ENCODE measurements at regions not wholly inside any gene's neighbourhood (a gene's known extent, or its start where the extent isn't known, plus 50 kb on each side); places are given as distances from the start of the nearest gene placed in this dataset.

- no peak for TF ChIP-seq CTCF (IDR thresholded peaks at IDR 0.05; ENCODE audit: extremely low read depth, insufficient read depth, missing control alignments)
- DNase-seq (ENCODE audit: low spot score), result no peak
- in situ Hi-C loops (cut with MboI; ENCODE audit: low pct_unique_long_range_greater_than_20kb, low sequenced_read_pairs, unreplicated experiment), result no loop called here
Observed at GRCh38 chr15:25535866-25536265, 97.0 kb upstream of the UBE3A start.

DNA sequence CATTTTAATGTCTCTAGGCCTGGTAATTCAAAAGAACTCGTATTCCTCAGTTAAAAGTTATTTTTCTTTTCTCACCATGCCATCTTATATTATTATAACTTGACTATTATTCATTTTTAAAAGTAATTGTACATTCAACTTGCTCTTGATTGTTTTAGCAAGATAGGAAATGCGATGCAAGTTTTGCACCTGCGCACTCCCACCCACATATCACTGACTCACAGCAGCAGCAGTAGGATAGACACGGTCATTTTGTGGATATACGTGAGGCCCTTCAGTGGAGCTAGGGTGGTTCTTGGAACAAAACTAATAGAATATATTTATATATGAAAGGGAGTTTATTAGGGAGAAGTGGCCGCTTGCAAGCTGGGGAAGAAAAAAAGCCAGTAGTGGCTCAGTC lies 95.5 kb upstream of the UBE3A start:
- no peak for DNase-seq (ENCODE audit: low spot score)
- in situ Hi-C loops (cut with MboI; ENCODE audit: low pct_unique_long_range_greater_than_20kb, low sequenced_read_pairs, unreplicated experiment), result no loop called here
- no peak for TF ChIP-seq CTCF (IDR thresholded peaks at IDR 0.05; ENCODE audit: extremely low read depth, insufficient read depth, missing control alignments)

DNA sequence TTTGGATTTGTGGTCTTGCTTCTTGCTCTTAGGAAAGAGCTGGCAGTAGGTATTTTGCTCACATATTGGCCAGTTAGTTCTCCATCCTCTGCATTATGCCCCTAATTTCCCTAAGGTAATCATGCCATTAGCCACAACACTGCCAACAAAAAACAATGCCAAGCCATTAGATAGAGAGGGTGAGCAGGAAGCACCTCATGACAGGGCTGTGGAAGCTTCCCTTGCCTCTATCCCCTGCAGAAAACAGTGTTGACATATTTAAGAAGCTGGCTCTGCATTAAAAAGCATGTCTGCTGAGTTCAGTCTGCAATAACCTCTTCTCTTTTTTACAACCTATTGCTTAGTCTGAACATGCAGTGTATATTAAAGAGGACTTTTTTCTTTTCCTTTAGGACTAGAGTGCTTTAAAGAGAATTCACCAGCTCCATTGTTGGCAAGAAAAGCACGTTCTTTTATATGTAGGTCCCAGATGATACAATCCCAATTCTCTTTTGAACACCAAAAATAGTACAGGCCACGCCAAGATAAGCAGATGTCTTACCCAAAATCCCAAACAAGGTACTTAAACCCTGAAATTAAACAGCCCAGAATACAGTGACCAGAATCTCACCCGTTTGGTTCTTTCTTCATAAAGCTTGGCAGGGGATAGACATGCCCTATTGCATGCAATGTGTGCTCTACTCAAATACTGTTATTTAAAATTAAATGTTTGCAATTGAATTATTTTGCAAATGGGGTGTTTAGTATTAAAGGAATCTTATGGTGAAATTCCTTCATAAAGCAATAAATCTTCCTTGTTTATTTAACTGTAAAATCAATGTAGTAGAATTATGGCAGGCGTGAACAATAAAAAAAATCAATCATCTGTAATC lies 93.7 kb upstream of the UBE3A start:
- in situ Hi-C loops (cut with MboI; ENCODE audit: low pct_unique_long_range_greater_than_20kb, low sequenced_read_pairs, unreplicated experiment), result no loop called here
- no peak for DNase-seq (ENCODE audit: low spot score)

DNA sequence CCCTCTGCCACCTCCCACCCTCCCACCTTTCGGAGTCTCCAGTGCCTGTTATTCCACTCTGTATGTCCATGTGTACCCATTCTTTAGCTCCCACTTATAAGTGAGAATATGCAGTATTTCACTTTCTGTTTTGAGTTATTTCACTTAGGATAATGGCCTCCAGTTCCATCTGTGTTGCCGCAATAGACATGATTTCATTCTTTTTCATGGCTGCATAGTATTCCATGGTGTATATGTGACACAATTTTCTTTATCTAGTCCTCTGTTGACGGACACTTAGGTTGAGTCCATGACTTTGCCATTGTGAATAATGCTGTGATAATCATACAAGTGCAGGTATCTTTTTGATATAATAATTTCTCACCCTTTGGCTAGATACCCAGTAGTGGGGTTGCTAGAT lies 91.0 kb upstream of the UBE3A start:
- no peak for TF ChIP-seq CTCF (IDR thresholded peaks at IDR 0.05; ENCODE audit: extremely low read depth, insufficient read depth, missing control alignments)
- in situ Hi-C loops (cut with MboI; ENCODE audit: low pct_unique_long_range_greater_than_20kb, low sequenced_read_pairs, unreplicated experiment), result no loop called here

More for the DNA sequence above, 93.7 kb upstream of the UBE3A start:
- no peak for TF ChIP-seq CTCF (IDR thresholded peaks at IDR 0.05; ENCODE audit: extremely low read depth, insufficient read depth, missing control alignments)

DNA sequence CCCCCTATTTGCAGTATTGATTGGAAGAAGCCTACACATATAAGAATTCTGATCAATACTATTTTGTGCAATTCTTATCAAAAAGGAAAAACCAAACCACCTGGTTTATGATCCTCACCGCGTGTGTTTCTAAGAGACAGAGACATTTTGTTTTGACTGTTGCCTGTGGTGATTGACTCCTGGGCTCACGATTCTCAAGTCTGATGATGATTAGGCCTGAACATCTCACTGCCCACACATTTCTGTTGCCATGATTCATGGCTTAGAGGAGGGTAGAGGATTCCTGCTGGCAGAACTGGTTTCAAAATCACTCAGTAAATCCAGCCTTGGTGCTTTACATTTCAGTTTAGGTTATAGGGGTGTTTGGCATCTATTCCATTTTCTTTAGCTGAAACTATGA lies 88.3 kb upstream of the UBE3A start:
- in situ Hi-C loops (cut with MboI; ENCODE audit: low pct_unique_long_range_greater_than_20kb, low sequenced_read_pairs, unreplicated experiment), result no loop called here
- DNase-seq (ENCODE audit: low spot score), result no peak
- TF ChIP-seq CTCF (IDR thresholded peaks at IDR 0.05; ENCODE audit: extremely low read depth, insufficient read depth, missing control alignments), result no peak

More for the DNA sequence above, 91.0 kb upstream of the UBE3A start:
- no peak for DNase-seq (ENCODE audit: low spot score)

DNA sequence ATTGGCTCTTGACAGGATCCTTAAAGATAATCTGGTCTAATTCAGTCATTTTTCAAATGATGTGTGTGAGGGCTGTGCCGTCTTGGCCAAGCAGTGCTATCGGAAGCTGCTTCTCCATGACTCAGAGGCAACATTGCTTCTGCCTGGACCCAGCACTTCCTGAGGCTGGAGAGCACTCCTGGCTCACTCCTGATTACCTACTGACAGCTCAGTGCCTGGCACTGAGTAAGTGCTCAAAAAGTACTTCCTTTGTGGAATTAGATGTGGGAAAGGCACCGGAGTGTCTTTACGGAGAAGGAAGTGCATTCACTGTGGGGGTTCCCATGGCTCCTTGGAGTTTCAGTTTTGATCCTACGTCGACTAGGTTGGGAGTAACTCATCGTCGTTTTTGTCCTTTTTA lies 86.9 kb upstream of the UBE3A start:
- in situ Hi-C loops (cut with MboI; ENCODE audit: low pct_unique_long_range_greater_than_20kb, low sequenced_read_pairs, unreplicated experiment), result no loop called here
- no peak for TF ChIP-seq CTCF (IDR thresholded peaks at IDR 0.05; ENCODE audit: extremely low read depth, insufficient read depth, missing control alignments)
- no peak for DNase-seq (ENCODE audit: low spot score)
